CD4-positive, alpha-beta memory T cell (primary cell): ENCODE measurements at regions not wholly inside any gene's neighbourhood (a gene's known extent, or its start where the extent isn't known, plus 50 kb on each side); places are given as distances from the start of the nearest gene placed in this dataset.

Source experiments
- CTCF ChIA-PET: fragments of 350-600 bp; sonication (Branson Sonifier 250); formaldehyde crosslinking; loops from one replicate; lab custom pipeline; 2021; ENCODE audit warnings: inconsistent platforms; ENCODE audit not compliant: partially characterized antibody; lab: Charles Lee
- POLR2A ChIA-PET: fragments of 350-600 bp; sonication (Branson Sonifier 250); formaldehyde crosslinking; loops from one replicate; lab custom pipeline; 2021; ENCODE audit not compliant: partially characterized antibody; lab: Charles Lee
- DNase-seq, 5 donors: peaks; one replicate each; pipeline versions ENCODE4 v3.0.0 to v3.0.0-alpha.2; 2020 to 2022; ENCODE audit warnings: mixed read lengths in 1 of 5
- H3K27ac ChIP-seq: one replicate; pipeline ENCODE4 v1.7.0; 2013; ENCODE audit warnings: low read depth, low read length
- H3K27me3 ChIP-seq: 2 replicates; pipeline ENCODE4 v1.7.0; 2013; ENCODE audit warnings: mild to moderate bottlenecking, low read length, moderate library complexity; ENCODE audit not compliant: insufficient read depth
- H3K36me3 ChIP-seq: 2 replicates; pipeline ENCODE4 v1.7.0; 2013; ENCODE audit warnings: mild to moderate bottlenecking, low read length, moderate library complexity; ENCODE audit not compliant: insufficient read depth
- H3K4me1 ChIP-seq: 2 replicates; pipeline ENCODE4 v1.7.0; 2013; ENCODE audit warnings: mild to moderate bottlenecking, low read length, moderate library complexity; ENCODE audit not compliant: insufficient read depth
- H3K4me3 ChIP-seq, 2 donors: one replicate each; pipeline ENCODE4 v1.7.0; 2013; ENCODE audit warnings: low read length in 2 of 2, mild to moderate bottlenecking in 1 of 2
- H3K9me3 ChIP-seq, 2 donors: one replicate each; pipeline ENCODE4 v1.7.0; 2013; ENCODE audit warnings: low read length in 2 of 2, control low read depth in 1 of 2; ENCODE audit not compliant: control insufficient read depth in 1 of 2
- H3K27ac Mint-ChIP-seq, 7 donors: one replicate each; pipeline ENCODE4 v1.8.0; 2020 to 2021; ENCODE audit warnings: mixed read lengths in 7 of 7, mild to moderate bottlenecking in 6 of 7, inconsistent platforms in 3 of 7, moderate library complexity in 3 of 7
- H3K27me3 Mint-ChIP-seq, 2 donors: one replicate each; pipeline ENCODE4 v1.8.0; 2020 to 2021; ENCODE audit warnings: mixed read lengths in 2 of 2
- H3K36me3 Mint-ChIP-seq, 2 donors: one replicate each; pipeline ENCODE4 v1.8.0; 2020 to 2021; ENCODE audit warnings: mixed read lengths in 2 of 2, inconsistent platforms in 1 of 2, mild to moderate bottlenecking in 1 of 2
- H3K4me1 Mint-ChIP-seq, 4 donors: one replicate each; pipeline ENCODE4 v1.8.0; 2020 to 2021; ENCODE audit warnings: mixed read lengths in 4 of 4, mild to moderate bottlenecking in 1 of 4
- H3K4me3 Mint-ChIP-seq, 8 donors: one replicate each; pipeline ENCODE4 v1.8.0; 2020 to 2021; ENCODE audit warnings: mixed read lengths in 8 of 8, mild to moderate bottlenecking in 7 of 8, moderate library complexity in 6 of 8, inconsistent platforms in 3 of 8
- H3K9me3 Mint-ChIP-seq, 8 donors: one replicate each; pipeline ENCODE4 v1.8.0; 2020 to 2021; ENCODE audit warnings: mixed read lengths in 8 of 8, mild to moderate bottlenecking in 5 of 8, inconsistent platforms in 3 of 8, moderate library complexity in 1 of 8
- intact Hi-C: fragments of 100-400 bp; cut with micrococcal nuclease; formaldehyde crosslinking; loops from one replicate; pipeline ENCODE4 v1.15.1; 2023

- H3K27ac Mint-ChIP-seq: no peak overlapping the region
- Histone ChIP-seq H3K27ac (no peak overlapping the region), H3K9me3 (no peaks in the 10 kb centered on the region), H3K4me1 (no peaks in the 10 kb centered on the region), H3K36me3 (no peaks in the 10 kb centered on the region), H3K4me3 (no peak overlapping the region), H3K27me3 (no peaks in the 10 kb centered on the region)
- no peaks in the 10 kb centered on the region for H3K27me3 Mint-ChIP-seq
- no peaks in the 10 kb centered on the region for H3K36me3 Mint-ChIP-seq
- intact Hi-C loops: no loop called here
- H3K9me3 Mint-ChIP-seq: no peaks in the 10 kb centered on the region
- CTCF ChIA-PET: no interaction called here
- no peak overlapping the region for H3K4me3 Mint-ChIP-seq
- no peaks in the 10 kb centered on the region for H3K4me1 Mint-ChIP-seq
- DNase-seq: no peak
- POLR2A ChIA-PET: no interaction called here
These were observed 69.4 kb upstream of the TLE3 start for GRCh38 chr15:70167155-70167554.

DNA sequence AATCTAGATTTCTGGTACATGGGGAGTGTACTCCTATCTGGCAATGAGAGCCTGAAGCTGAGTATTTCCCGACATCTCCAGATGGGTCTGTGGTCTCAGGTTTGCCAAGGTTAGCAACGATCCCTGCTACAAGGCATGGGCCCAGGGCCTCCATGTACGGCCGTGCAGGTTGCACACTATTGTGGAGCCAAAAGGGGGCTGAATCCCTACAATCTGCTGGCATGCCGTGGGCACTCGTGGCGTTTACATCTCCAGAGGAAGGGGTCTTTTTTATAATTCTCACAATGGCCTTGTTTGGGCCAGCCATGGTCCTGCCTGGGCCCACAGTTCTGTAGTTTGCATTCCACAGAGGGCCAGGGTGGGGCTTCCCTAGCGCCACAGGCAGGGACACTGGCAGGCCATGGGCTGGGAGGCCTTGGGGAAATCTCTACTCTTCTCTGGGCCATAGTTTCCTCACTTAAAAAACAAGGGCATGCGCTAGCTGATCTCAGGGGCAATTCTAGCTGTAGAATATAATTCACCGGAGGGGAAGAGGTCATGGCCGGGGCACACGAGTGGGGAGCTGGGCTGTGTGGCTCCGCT is 68.9 kb upstream of the TLE3 start:
- ChIA-PET POLR2A (no interaction called here), CTCF (no interaction called here)
- Mint-ChIP-seq H3K4me1 (no peaks in the 10 kb centered on the region), H3K27me3 (no peaks in the 10 kb centered on the region), H3K27ac (no peak overlapping the region), H3K4me3 (no peak overlapping the region), H3K9me3 (no peaks in the 10 kb centered on the region), H3K36me3 (no peaks in the 10 kb centered on the region)
- no peaks in the 10 kb centered on the region for H3K36me3 ChIP-seq
- no peak for DNase-seq
- no peaks in the 10 kb centered on the region for H3K4me1 ChIP-seq
- no peak overlapping the region for H3K4me3 ChIP-seq
- H3K27me3 ChIP-seq: no peaks in the 10 kb centered on the region
- intact Hi-C loops: no loop called here
- H3K9me3 ChIP-seq: no peaks in the 10 kb centered on the region
- no peak overlapping the region for H3K27ac ChIP-seq

DNA sequence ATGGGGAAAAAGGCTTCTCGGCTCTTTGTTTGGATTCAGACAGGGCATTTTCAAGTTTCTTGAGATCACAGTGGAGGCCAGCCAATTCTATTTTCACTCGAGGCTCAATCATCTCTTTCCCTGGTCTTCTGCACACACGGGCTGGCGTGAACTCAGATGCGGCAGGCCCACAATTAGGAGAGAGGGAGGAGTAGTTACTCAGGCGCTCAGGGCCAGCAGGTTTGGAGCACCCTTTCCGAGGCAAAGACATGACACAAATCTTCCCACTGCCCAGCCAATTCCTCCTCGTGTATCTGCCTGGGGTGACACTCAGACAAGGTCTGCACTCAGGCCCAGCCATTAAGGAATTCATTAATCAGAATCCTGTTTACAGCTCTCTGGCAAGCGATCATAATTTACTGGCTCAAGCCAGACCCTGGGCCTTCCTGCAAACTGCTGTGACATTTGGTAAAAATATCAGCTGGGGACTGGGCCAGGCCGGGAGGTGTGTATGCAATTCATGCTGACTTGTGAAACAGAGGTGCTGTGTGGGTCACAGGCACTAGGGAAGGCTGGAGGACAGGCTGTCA is 68.1 kb upstream of the TLE3 start:
- H3K9me3 ChIP-seq: no peaks in the 10 kb centered on the region
- ChIA-PET POLR2A (no interaction called here), CTCF (no interaction called here)
- no peak for DNase-seq
- H3K36me3 ChIP-seq: no peaks in the 10 kb centered on the region
- Mint-ChIP-seq H3K27ac (no peak overlapping the region), H3K4me1 (no peaks in the 10 kb centered on the region), H3K4me3 (no peak overlapping the region), H3K27me3 (no peaks in the 10 kb centered on the region), H3K9me3 (no peaks in the 10 kb centered on the region), H3K36me3 (no peaks in the 10 kb centered on the region)
- no peak overlapping the region for H3K27ac ChIP-seq
- H3K4me1 ChIP-seq: no peaks in the 10 kb centered on the region
- no peaks in the 10 kb centered on the region for H3K27me3 ChIP-seq
- H3K4me3 ChIP-seq: no peak overlapping the region
- intact Hi-C loops: no loop called here

DNA sequence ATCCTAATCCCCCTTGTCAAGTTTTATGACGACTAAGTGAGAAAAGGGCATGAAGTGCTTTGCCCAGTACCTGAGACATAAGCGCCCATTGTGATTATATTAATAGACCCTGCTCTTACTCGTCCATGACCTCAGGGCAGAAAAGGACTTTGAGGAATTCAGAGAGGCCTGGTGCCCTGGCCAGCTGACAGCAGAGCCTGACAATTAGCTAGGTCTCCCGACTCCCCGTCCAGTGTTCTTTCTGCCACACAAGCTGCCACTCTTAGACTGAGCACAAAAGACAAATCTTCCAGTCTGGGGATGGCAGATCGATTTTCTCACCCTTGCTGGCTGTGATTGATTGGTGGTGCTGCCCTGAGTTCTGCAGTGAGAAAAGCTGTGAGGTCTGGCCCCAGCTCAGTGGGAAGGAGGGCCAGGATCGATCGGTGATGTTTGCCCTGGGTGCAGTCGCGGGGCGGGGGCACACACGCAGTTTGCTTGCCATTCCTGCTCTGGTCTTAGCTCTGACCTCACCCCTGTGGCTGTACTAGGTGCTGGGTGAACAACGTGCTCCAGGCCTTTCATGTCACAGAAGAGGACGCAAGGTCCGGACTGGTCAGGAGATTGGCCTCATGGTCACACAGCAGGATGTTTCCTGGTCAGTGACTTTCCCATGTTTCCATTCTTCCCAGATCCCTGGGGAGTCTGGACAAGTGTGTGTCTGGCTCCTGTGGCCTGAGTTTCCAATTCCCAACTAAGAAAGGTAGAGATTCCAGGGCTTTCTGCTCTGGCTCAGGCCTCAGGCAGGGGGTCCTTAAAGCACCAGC is 67.4 kb upstream of the TLE3 start:
- ChIA-PET CTCF (no interaction called here), POLR2A (no interaction called here)
- H3K27me3 Mint-ChIP-seq: no peaks in the 10 kb centered on the region
- H3K9me3 Mint-ChIP-seq: no peaks in the 10 kb centered on the region
- Histone ChIP-seq H3K4me1 (no peaks in the 10 kb centered on the region), H3K4me3 (no peak overlapping the region), H3K36me3 (no peaks in the 10 kb centered on the region), H3K9me3 (no peaks in the 10 kb centered on the region), H3K27me3 (no peaks in the 10 kb centered on the region), H3K27ac (no peak overlapping the region)
- H3K4me1 Mint-ChIP-seq: no peaks in the 10 kb centered on the region
- H3K27ac Mint-ChIP-seq: no peak overlapping the region
- DNase-seq: no peak
- H3K4me3 Mint-ChIP-seq: no peak overlapping the region
- H3K36me3 Mint-ChIP-seq: no peaks in the 10 kb centered on the region
- intact Hi-C loops: no loop called here

GRCh38 chr15:70164156-70164900 is 66.6 kb upstream of the TLE3 start:
- Histone ChIP-seq H3K4me3 (no peak overlapping the region), H3K36me3 (no peaks in the 10 kb centered on the region), H3K9me3 (no peaks in the 10 kb centered on the region), H3K27me3 (no peaks in the 10 kb centered on the region), H3K27ac (no peak overlapping the region), H3K4me1 (no peaks in the 10 kb centered on the region)
- Mint-ChIP-seq H3K36me3 (no peaks in the 10 kb centered on the region), H3K27me3 (peaks cover 0 to 3% of the 10 kb centered on the region in 2 donors), H3K27ac (no peak overlapping the region), H3K9me3 (no peaks in the 10 kb centered on the region), H3K4me3 (no peak overlapping the region), H3K4me1 (no peaks in the 10 kb centered on the region)
- ChIA-PET POLR2A (no interaction called here), CTCF (no interaction called here)
- intact Hi-C loops: no loop called here
- no peak for DNase-seq

DNA sequence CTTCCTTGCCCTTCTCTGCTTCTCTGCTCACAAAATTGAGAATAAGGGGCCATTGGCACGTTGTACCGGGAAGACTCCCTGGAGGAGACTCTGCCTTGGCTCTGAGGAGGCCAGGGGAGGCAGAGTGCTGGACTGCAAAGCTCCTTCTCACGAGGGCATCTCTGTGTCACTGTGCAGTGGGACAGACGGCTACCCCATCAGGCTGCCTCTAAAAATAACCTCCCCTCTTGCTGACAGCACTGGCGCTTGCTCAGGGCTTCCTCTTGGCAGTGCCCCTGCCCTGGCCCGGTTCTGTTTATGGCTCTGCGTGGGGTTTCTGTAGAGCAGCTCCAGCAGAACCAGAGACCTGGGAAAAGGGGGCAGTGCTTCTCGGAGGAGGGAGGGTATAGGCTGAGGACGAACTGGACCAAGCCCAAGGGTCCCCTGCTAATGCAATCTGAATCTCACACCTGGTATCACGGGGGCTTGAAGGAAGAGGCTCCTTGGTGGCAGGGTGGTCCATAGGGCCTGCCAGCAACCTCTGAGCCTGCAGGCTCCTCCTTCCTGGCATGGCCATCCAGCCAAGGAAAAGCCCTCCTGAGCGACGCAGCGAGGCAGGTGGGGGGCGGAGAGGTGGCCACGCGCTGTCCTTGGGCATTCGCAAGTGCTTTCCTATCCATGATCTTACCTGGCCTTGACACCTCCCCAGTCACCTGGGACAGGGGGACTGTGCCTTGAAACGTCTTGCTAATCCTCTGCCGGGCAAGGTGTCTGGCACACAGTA is 63.3 kb upstream of the TLE3 start:
- Histone ChIP-seq H3K27ac (no peak overlapping the region), H3K4me3 (no peak overlapping the region), H3K27me3 (no peaks in the 10 kb centered on the region), H3K36me3 (no peaks in the 10 kb centered on the region), H3K4me1 (no peaks in the 10 kb centered on the region), H3K9me3 (no peaks in the 10 kb centered on the region)
- Mint-ChIP-seq H3K36me3 (no peaks in the 10 kb centered on the region), H3K27me3 (peaks cover 3 to 6% of the 10 kb centered on the region in 2 donors), H3K9me3 (no peaks in the 10 kb centered on the region), H3K27ac (no peak overlapping the region), H3K4me1 (no peaks in the 10 kb centered on the region), H3K4me3 (no peak overlapping the region)
- no peak for DNase-seq
- intact Hi-C loops: no loop called here
- ChIA-PET POLR2A (no interaction called here), CTCF (no interaction called here)

GRCh38 chr15:70160267-70160666 is 62.5 kb upstream of the TLE3 start:
- Histone ChIP-seq H3K27ac (no peak overlapping the region), H3K4me1 (no peaks in the 10 kb centered on the region), H3K9me3 (no peaks in the 10 kb centered on the region), H3K27me3 (no peaks in the 10 kb centered on the region), H3K4me3 (no peak overlapping the region), H3K36me3 (no peaks in the 10 kb centered on the region)
- Mint-ChIP-seq H3K27ac (no peak overlapping the region), H3K4me3 (no peak overlapping the region), H3K9me3 (no peaks in the 10 kb centered on the region), H3K27me3 (peaks cover 5 to 6% of the 10 kb centered on the region in 2 donors), H3K4me1 (no peaks in the 10 kb centered on the region), H3K36me3 (no peaks in the 10 kb centered on the region)
- CTCF ChIA-PET: no interaction called here
- POLR2A ChIA-PET: no interaction called here
- DNase-seq: no peak
- intact Hi-C loops: no loop called here
